VCaP (cell line): ENCODE measurements at regions not wholly inside any gene's neighbourhood (a gene's known extent, or its start where the extent isn't known, plus 50 kb on each side); places are given as distances from the start of the nearest gene placed in this dataset.

Source experiments
- H3K27ac ChIP-seq: fragments of 450-650 bp; 2 replicates; pipeline ENCODE4 v1.5.1; 2017
- TF ChIP-seq, protein P1 (sequence below): fragments of 450-650 bp; conservative IDR thresholded peaks from 2 replicates; pipeline ENCODE4 v1.5.1; 2017; ENCODE audit warnings: mild to moderate bottlenecking, moderate library complexity

DNA sequence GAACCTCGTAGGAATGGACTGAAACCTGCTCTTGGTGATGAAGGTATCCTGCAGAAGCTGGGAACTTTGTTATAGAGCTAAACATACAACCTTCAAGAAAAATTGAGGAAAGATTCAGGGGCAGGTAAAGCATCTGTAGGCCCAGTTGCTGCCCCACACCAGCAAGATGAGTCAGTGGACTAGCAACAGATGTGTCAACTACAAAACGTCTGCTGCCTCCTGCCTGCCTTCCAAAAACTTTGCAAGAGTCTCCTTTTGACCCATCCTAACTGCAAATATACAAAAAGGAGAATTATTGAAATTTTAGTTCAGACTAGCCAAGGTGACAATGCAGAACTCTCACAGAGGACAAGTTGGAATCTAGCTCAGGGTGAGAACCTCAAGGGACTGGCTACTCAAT lies 60.9 kb upstream of the TMTC1 start:
- TF ChIP-seq, protein P1, sequence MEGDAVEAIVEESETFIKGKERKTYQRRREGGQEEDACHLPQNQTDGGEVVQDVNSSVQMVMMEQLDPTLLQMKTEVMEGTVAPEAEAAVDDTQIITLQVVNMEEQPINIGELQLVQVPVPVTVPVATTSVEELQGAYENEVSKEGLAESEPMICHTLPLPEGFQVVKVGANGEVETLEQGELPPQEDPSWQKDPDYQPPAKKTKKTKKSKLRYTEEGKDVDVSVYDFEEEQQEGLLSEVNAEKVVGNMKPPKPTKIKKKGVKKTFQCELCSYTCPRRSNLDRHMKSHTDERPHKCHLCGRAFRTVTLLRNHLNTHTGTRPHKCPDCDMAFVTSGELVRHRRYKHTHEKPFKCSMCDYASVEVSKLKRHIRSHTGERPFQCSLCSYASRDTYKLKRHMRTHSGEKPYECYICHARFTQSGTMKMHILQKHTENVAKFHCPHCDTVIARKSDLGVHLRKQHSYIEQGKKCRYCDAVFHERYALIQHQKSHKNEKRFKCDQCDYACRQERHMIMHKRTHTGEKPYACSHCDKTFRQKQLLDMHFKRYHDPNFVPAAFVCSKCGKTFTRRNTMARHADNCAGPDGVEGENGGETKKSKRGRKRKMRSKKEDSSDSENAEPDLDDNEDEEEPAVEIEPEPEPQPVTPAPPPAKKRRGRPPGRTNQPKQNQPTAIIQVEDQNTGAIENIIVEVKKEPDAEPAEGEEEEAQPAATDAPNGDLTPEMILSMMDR = no peak
- H3K27ac ChIP-seq = no peak overlapping the region

DNA sequence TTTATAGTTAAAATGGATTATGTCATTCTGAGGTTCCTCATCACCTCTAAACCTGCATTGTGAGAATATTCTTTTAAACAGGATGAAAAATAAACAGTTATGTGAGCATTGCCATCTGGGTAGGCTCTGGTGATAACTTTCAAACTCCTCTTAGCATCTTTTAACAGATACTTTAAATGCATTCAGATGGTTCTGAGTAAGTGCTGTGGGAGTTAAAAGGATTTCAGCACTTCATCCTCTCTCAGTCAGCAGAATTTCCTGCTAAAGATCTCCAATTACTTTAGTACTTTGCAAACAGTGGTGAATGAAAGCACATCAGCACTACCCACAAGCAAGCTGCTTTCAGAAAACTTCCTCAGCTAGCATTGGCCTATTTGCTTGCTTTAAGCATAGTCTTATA lies 59.3 kb upstream of the TMTC1 start:
- TF ChIP-seq, protein P1 = no peak
- H3K27ac ChIP-seq = no peak overlapping the region

DNA sequence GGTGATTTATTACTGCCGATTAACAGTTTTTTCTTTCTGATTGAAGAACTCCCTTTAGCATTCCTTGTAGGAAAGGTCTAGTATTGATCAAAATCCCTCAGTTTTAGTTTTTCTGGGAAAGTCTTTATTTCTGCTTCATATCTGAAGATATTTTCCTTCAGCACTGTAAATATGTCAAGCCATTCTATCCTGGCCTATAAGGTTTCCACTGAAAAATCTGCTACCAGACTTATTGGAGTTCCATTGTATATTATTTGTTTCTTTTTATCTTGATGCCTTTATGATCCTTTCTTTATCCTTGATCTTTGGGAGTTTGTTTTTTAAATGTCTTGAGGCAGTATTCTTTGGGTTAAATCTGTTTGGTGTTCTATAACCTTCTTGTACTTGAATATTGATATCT lies 55.0 kb upstream of the TMTC1 start:
- TF ChIP-seq, protein P1 = no peak

More for the DNA sequence above, 55.0 kb upstream of the TMTC1 start:
- H3K27ac ChIP-seq = no peak overlapping the region
